ENCODE measurements at regions not wholly inside any gene's neighbourhood (a gene's known extent, or its start where the extent isn't known, plus 50 kb on each side); places are given as distances from the start of the nearest gene placed in this dataset.
"Not testable (repeated sequence)": the region's sequence is repeated elsewhere in the genome, so short reads cannot be mapped to it uniquely, and the experiment has no call there.

DNA sequence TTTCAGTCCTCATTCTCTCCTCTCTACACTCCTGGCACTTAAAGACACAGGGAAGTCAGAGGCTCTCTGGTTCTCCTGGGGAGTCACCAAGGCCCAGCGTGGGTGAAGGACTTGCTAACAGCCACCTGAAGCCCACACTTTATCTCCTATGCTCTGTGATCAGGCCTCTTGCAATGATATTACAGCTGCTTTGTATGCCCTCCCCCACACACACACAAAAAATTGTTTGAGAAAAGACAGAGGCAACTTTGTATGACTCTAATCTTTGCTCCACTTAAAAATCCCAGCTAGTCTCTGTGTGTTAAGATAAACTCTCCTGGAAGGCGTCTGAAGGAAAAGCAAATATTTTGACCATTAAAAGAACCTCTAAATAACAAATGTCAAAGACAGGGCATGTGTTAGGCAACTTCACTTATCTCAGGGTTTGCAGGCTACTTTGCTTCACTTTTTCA is 507.2 kb downstream of the TNS3 start:
- DNase-seq = no peak
- intact Hi-C loops (cut with DNase I) = loop anchor here (10.0 kb wide), 1 partner anchor 470 kb away; no protein-coding TSS in a partner anchor
- peak; percentile 76 for ATAC-seq (ENCODE audit: poor library complexity)

DNA sequence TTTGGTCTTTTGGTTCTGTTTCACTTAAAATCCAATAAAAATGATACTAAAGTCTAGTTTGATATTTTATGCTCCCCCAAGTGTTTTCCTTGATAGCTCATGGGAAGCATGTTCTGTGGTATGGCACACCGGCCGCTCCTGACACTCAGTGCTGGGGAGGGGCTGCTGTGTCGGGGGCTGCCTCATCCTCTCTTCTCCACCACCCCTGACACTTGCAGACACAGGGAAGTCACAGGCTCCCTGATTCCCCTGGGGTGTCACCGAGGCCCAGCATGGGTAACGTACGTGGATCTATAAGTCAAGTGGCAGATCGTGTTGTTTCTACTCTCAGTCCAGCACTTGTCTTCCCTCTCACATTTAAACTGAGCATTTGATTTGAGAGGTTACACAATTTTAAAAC is 508.6 kb downstream of the TNS3 start:
- DNase-seq (no peak), ATAC-seq (ENCODE audit: poor library complexity) (no peak)
- intact Hi-C loops (cut with DNase I) = loop anchor here (10.0 kb wide), 1 partner anchor 468 kb away; no protein-coding TSS in a partner anchor

DNA sequence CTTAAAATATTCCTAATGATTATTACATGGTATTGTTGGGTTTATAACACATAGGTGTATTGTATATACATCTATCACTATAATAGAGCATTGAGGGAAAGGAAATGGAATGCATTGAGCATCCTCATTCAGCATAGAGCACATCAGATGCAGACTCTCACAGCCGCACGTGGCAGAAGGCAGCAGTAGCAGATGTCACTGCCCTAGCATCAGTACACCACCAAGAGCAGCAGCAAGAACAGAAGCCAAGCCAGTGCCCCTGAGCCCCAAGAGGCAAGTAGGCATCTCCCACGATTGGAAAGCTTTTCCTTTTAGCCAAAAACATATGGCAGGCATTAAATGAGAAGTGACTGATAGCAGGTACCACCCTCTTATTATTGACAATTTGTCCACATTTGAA is 510.0 kb downstream of the TNS3 start:
- intact Hi-C loops (cut with DNase I) = loop anchor here (10.0 kb wide), 1 partner anchor 467 kb away; no protein-coding TSS in a partner anchor
- no peak for DNase-seq
- no peak for ATAC-seq (ENCODE audit: poor library complexity)

DNA sequence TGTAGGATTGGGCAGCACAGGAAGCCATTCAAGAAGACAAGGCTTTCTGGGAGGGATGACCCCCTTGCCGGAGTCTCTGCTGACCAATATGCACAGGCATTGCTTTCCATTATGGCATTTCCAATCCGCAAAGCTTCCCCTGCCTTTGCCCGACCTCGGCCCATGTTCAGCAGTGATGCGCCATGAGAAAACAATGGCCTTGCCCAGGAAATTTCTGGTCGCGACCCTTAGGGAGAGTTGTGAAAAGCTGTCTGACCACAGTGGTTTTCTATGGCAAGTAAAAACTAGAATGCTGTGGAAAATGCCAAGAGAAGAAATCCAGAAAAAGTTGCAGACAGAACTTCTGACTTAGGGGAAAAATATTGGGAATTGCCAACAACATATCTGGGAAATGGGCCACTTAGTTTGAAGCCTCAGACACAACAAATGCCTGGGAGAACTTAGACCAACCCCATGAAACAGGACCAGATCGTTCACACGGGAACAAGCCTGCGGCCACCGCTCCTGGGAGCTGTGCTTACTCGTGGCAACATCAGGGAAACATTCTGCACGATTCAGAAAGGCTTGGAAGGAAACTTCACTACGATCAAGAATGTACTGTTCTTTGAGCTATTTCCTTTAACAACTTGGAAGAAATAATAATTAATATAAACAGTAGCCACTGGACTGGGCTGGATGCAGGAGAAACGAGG is 512.4 kb downstream of the TNS3 start:
- ATAC-seq (ENCODE audit: poor library complexity) = peak; percentile 39
- intact Hi-C loops (cut with DNase I) = loop anchor here (10.0 kb wide), 1 partner anchor 465 kb away; no protein-coding TSS in a partner anchor

DNA sequence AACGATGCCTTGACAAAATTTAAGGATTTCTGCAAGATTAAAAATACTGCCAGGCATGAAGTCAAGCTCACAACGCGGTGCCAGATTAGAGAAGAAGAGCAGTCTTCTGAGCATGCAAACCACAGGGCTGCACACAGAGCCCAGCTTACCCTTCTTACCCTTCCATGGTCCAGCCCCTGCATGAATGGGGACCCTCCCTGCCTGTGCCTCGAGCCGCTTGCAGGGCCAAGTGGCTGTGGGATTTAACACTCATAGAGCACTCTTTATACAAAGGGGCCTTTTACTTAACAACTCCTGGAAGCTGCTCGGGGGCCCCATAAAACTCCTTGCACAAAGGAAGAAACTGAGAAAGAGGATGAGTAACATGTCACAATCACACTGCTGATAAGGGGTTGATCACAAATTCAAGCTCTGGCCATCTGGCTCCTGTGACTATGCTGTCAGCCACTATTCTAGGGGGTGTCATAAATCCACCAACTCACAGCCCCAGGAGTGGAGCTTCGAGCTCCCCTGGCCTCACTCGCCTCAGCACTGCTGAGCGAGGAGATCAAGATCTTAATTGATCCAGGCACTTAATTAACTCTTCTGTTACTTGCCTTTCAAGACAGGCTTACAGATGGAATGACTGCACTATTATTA is 514.8 kb downstream of the TNS3 start:
- no peak for ATAC-seq (ENCODE audit: poor library complexity)

More for the DNA sequence above, 512.4 kb downstream of the TNS3 start:
- peak; percentile 47 for DNase-seq

DNA sequence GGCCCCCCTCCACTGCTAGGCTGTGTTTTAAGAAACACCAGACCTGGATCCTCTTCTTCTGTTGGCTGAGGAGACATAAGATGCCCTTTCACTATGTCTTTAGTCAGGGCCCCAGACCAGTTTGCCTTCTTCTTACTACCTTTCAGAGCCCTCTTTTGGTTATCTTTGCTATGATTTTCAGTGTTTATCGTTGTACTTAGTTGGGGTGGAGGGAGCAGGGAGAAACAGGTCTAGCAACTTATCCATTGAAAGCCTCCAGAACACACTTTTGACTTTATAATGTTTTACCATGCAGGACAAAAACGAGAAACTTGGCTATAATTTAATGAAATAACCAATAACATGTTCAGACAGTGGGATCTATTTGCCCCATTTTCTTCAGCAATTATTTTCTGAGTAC is 525.2 kb downstream of the TNS3 start:
- ATAC-seq (ENCODE audit: poor library complexity) = no peak
- no peak for DNase-seq
- intact Hi-C loops (cut with DNase I) = no loop called here

More for the DNA sequence above, 514.8 kb downstream of the TNS3 start:
- intact Hi-C loops (cut with DNase I) = no loop called here
- no peak for DNase-seq

DNA sequence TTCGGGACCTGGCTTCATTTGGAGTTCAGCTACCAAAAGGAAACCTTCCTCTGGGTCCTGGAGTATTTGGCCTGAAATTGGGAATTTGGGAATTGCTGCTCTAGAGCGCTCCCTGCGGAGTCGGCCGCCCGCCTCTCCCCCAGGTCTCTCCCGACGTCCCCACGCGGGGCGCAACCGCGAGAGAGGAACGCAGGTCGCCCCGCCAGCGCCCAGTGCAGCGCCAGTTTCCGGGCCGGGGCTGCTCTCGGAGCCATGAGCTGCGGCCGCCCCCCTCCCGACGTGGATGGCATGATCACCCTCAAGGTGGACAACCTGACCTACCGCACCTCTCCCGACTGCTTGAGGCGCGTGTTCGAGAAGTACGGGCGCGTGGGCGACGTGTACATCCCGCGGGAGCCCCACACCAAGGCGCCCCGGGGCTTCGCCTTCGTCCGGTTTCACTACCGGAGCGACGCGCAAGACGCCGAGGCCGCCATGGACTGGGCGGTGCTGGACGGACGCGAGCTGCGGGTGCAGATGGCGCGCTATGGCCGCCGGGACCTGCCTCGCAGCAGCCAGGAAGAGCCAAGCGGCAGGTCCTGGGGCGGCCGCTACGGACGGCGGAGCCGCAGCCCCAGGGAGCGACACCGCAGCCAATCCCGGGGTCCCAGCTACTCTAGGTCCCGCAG is 529.2 kb downstream of the TNS3 start:
- intact Hi-C loops (cut with DNase I); DNase-seq: not testable (repeated sequence)
- peak; percentile 70 for ATAC-seq (ENCODE audit: poor library complexity)

DNA sequence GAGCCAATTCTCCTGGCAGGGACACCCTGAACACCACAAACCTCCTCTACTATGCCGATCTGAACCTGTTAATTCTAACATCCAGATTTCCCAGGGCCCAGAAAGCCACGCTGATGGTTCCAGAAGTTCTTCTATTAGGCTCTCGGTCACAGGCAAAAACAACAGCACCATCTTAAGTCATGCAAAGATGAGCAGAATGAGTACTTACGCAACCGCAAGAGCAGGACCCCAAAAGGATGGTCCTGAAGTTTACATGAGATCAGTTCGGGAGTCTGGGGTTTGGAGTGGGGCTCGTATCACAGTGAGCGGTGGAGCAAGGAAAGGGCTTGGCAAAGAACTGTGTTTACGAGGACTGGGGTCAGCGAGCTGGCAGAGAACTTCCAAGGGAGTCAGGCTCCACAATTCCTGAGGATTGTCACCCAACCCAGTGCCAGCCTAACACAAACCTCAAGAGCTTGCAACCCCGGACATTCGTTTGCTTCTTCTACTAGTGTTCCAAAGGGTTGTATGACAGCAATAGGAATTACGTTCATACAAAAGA is 532.6 kb downstream of the TNS3 start:
- ATAC-seq (ENCODE audit: poor library complexity) = no peak
- no peak for DNase-seq
- intact Hi-C loops (cut with DNase I) = no loop called here

DNA sequence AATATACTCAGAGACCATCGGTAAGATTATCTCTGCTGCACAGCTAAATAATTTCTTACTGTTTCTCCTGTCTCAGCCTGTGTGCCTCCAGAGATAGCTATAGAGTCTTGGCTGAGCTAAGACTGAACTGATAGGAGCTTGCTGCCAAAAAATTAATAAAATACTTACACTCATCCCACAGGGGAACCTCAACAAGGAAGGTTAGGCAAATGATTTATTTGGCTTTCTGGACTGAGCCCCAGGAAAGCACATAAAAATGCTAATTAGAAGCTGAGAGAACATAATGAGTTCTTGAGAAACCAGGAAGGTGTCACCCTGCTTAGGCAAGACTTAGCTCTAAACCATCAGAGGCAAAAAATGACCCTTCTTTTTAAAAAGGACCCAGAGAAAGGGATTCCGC is 534.5 kb downstream of the TNS3 start:
- no peak for DNase-seq
- intact Hi-C loops (cut with DNase I) = no loop called here
- ATAC-seq (ENCODE audit: poor library complexity) = peak; percentile 46

DNA sequence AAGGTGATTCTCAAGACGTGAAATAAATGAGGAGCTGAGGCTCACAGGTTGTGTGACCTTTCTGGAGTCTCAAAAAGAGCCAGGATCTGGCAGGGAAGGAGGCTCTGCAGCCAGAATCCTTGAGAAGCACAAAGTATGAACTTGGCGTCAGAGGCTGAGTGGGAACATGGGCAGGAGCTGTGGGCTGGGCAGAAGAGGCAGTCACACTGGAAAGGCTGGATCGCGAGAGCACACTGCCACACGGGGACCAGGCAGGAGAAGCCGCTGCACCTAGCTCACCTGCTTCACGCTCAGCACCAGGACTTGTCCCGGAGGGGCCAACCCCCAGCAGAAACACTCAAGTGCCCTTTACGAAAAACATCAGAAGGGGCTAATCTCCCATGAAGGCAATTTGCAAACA is 535.0 kb downstream of the TNS3 start:
- no peak for ATAC-seq (ENCODE audit: poor library complexity)
- DNase-seq = no peak
- intact Hi-C loops (cut with DNase I) = no loop called here

DNA sequence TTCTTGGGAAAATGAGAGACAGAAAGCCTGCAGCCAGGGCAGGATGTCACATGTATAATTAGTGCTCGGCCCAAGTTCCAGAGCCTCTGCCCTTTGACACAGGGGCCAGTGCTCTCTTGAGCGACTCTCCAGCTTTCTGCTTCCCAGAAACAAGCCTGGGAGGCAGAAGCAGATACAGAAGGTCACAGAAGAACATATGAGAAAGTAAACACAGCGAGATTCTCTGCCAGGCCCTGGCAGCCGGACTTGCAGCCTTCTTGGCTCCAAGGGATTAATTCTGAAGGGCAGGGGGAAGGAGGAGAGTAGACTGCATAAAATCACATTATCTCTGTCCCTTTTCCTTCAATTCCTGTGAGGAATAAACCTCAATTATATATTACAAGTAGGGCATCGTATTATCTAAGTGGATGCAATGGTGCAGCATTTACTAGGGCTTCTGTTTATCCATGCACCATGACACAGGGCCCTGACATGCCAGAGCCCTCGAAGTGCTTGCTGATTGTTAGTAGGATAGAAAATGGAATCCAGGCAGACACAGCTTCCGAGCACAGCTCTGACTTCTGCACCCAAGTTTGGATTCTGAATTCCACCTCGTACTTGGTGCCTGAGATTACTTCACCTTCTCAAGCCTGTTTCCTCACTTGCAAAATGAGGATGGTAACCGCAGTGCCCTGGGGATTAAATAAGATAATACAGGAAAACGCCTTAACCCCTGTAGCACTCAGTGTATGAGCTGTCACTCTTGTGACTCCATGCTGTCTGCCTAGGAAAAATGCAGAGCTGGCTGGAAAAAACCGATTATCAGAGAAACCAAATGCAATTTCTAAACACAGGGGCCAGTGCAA is 536.5 kb downstream of the TNS3 start:
- intact Hi-C loops (cut with DNase I) = no loop called here
- peak; percentile 81 for DNase-seq
- peak; percentile 85 for ATAC-seq (ENCODE audit: poor library complexity)

DNA sequence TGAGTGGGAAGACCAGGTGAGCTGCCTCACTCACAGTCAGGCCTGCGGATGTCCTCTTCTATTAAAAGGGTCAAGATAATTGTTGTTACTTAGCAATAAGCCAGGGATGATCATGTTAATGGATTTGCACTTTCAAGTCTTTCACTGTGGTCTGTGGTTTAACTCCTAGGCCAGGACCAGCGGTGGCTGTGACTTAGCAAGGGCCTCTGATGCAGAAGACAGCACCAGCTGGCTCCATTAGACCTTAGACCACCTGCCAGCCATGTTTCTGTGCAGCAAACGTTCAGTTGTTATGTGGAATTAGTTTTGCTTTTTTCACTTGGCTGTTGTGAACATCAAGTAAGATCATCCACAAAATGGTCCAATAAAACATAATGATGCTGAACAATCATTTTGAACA is 537.3 kb downstream of the TNS3 start:
- ATAC-seq (ENCODE audit: poor library complexity) = no peak
- DNase-seq = no peak
- intact Hi-C loops (cut with DNase I) = no loop called here

DNA sequence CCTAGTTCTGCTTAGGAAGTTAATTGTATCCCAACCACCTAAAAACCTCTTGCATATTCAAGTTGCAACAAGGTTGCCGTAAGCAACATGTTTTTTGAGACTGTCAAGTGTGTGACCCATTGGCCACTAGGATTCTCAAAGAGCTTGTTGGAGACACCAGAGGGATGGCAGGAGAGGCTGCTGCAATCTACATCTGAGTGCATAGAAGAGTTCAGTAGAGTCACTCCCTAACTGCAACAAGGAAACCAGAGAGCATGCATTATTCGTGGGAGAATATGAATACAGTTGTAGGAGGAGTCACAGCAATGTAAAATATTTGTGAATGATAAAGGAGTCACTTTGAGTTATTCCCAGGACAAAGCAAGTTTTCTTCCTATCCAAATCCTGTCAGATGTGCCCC is 538.6 kb downstream of the TNS3 start:
- DNase-seq (no peak), ATAC-seq (ENCODE audit: poor library complexity) (no peak)
- intact Hi-C loops (cut with DNase I) = no loop called here

DNA sequence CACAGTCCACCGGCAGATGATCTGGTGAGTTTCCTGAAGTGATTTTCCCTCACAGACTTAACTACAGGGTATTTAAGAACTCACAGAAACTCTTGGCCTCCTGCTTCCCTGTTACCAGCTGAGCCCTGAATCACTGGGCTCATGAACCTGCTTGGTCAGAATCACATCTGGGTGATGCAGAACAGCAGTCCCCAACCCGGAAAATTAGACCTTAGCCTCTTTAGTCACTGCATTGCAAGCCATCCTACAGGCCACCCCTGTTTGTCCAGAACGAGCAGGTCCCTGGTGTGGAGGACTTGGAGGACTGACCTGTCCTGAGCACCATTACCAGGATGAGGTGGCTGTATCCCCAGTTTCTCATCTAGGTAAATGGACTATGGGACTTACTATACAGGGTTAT is 539.2 kb downstream of the TNS3 start:
- intact Hi-C loops (cut with DNase I) = no loop called here
- DNase-seq (no peak), ATAC-seq (ENCODE audit: poor library complexity) (no peak)

DNA sequence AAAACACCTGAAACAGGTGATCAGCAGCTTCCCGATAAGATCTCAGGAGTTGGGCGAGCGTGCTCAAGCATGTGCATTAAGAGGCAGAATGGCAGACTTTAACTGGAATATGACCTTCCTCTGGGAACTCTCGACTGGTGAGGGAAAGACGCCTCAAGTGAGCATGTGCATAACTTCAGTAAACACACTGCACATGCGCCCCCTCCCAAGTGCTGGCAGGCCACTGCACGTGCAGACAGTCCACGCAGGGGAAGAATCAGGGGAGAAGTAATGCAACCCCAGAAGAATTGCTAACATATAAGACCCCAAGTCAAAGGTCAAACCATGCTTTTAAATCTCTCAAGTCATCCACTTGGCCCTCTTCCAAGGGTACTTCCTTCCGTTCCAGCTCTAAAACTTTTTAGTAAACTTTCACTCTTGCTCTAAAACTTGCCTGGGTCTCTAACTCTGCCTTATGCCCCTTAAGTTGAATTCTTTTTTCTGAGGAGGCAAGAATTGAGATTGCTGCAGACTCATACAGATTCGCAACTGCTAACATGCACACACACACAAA is 541.0 kb downstream of the TNS3 start:
- no peak for ATAC-seq (ENCODE audit: poor library complexity)
- no peak for DNase-seq
- intact Hi-C loops (cut with DNase I) = no loop called here

DNA sequence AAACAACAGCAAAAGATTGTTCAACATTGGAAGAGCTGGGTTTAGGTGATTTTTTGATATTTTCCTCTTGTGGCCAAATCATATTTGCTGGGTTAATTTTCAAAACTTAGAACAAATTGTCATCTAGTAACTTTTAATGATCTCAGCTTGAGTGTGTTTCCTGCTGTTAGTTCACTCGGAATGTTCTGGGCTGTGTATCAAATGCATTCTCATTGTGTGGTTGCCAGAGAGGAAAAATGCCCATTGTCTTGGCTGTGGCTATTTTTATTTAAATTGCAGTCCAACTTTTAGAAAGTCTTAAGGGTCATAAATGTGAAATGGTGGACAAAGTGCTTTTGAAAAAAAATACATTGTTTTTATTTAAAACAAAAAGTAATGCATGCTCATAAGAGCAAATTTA is 542.0 kb downstream of the TNS3 start:
- ATAC-seq (ENCODE audit: poor library complexity) (peak; percentile 85), DNase-seq (no peak)
- intact Hi-C loops (cut with DNase I) = no loop called here

DNA sequence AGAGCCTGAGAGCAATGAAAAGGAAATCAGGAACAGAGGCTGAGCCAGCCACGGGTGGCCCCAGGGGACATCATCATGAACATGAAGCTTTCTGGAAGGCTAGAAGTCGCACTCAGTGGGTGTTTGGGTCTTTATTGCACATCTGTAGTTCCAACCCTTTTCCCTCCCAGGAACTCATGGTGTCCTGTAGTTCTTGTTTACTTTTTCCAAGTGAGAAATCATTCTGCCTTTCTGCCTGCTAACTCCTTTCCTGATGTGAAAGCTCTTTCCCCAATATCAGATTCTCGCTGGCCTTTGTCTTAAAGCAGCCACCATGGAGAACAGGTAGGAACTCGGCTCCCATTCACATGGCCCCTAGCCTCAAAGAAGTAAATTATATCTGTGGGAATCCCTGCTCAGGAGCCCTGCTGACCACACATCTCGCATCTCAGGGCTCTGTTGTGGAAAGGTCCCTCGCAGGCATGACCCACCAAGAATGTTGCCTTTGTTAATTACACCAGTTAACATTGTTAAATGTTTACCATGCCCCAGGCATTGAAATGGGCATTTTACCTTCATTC is 542.7 kb downstream of the TNS3 start:
- DNase-seq (peak; percentile 57), ATAC-seq (ENCODE audit: poor library complexity) (peak; percentile 34)
- intact Hi-C loops (cut with DNase I) = no loop called here

DNA sequence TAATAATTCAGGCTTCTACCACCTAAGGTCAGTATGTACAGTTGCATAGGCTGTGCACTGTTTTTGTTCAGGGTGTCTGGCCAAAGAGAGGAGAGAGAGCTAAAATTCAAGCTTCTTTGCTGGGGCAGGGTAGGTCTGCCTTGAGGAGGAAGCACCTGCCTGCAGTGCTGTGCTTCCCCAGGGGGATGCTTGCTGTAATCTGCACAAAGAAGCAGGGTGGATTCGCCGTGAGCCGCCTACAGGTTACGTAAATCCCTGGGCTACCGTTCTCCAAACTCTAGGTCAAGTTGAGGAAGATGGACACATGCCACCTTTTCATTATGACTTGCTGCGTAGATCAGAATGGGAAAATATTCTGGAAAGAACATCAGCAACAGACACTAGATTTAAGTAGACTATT is 543.3 kb downstream of the TNS3 start:
- intact Hi-C loops (cut with DNase I) = no loop called here
- ATAC-seq (ENCODE audit: poor library complexity) = no peak
- no peak for DNase-seq
